Putamen (tissue), 1 donor: ENCODE measurements at regions not wholly inside any gene's neighbourhood (a gene's known extent, or its start where the extent isn't known, plus 50 kb on each side); places are given as distances from the start of the nearest gene placed in this dataset.

ENCODE experiments used
- DNase-seq: peaks from one replicate; pipeline ENCODE4 v3.0.0-alpha.2; 2016; ENCODE audit warnings: low spot score

DNA sequence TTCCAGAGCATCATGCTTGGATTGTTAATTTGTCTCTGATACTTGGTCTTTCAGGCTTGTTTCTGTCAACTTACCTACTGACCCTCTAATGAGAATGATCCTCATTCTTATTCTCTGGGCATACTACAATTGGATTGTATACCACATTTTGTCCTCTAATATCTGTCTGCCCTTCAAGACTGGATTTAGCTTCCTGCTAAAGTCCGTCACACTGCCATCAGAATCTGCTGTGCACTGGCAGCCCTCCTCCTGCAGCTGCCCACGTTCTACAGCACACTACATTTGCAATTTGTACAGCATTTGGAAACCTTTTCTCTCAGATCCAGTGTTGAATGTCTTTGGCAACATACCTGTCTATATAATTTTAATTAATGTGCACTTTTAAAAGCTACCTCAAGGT is 183.1 kb downstream of the ZNF330 start:
- no peak for DNase-seq

DNA sequence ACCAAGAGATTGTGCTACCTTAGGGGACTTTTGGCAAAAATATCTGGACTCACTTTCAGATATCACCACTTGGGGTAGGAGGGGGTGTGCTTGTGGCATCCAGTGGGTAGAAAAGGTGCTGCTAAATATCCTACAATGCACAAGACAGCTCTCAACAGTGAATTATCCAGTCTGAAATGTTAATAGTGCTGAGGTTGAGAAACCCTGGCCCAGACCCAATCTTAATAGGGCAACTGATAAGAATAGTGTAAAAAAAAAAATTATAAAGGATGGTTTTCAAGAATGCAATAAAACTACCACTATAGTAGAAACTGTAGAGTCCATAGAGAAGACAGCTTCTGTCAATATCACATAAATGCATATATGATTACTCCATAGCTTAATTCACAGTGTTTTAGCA is 185.5 kb downstream of the ZNF330 start:
- no peak for DNase-seq

DNA sequence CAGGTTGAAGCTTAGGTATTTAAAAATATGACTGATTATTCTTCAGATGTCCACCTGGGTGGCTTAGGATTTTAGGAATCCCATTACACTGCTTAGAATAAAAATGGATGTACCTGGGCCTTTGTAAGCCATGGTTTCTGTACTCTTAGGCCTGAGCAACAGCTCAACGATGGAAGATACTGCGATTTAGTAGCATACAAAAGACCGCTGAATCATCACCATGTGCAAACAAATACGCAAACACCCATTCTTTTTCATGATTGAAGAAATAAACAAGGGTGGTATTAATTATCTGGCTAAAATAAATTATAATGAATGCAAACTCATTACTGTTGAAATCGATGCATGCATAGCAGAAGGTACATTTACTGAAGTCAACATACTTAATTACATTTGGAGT is 188.9 kb downstream of the ZNF330 start:
- DNase-seq, result no peak

DNA sequence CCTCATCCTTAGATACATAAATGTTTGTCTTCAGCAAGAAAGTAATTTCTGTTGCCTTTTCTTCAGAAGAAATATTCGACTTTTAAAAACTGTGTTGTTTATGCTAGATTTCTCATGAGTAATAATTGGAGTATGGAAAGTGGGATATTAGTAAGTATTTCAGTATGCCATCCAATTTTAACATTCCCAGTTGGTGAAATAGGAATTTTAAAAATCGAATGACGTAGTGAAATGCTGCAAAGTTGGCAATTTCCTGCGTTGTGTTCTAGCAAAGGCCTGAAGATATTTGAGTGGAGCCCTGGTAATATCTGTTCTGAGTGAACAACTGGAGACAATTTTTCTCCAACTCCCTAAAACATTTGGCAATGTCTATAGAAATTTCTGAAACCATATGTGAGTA is 190.1 kb downstream of the ZNF330 start:
- no peak for DNase-seq

DNA sequence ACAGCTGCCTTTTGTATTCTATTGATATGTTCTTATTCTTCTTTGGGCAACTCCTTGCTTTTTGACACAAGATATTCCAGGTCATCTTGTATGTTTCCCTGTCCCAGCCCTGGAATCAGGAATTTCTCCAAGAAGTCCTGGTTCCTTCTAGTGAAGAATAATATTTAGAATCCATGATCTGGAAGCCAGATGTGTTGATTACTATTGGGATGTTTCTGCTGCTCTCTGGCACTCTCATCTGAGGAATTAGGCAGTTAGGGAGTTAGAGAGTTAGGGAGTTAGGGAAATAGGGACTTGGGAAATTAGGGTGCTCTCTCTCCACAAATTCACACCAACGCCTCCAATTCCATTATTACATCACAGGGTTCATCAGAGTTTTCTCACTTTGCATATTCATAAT is 191.2 kb downstream of the ZNF330 start:
- no peak for DNase-seq

DNA sequence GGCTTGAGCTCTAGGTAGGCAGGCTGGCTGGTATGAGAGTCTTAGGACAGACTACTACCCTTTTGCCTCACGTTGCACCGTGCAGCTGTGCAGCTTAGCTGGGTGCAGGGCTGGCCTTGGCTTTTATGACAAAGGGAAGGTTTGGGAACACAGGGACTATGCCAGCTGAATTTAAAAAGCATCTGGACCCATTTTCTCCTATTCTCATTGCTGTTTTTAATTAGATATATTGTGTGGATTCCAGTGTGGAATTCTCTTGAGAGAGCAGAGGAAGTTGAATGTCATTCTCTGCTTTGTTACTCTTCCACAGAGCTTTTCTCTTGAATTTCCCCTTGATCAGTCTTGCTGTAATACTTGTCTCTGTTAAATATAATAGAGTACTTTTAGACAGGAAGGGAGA is 192.7 kb downstream of the ZNF330 start:
- DNase-seq, result no peak

DNA sequence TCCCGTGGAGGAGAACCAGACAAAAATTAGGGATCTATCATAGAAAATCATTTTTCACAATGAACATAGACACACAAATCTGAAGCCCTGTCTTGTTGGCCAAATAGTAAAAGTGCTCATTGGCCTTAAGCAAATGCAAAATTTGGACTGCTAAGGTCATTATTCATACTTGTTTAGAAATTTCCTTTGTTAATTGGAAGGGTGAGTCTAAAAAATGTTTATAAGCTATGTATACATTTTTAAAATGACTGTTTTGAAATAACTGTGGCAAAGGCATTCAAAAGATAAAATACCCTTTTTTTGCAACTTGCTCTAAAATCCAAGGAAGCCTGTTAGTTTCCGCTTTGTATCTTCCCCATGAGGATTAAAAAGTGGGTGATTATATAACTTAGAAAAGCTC is 195.0 kb downstream of the ZNF330 start:
- no peak for DNase-seq

DNA sequence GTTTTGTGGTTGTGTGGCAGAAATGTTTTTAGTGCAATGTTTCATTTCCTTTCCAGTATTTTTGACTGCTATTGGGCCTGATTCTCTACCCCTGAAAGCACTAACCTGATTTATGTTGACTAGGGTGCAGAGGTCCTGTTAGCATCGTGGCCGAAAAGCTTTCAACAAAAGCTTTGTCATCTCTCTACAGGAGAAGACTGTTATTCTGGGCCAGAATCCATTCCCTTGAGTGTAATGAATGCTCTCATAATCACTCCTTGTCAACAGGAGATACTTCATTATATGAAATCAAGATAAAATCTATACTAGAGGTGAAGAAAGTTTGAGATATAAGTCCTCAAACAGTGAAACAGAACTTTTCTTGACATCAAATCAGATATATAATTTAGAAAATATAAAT is 195.5 kb downstream of the ZNF330 start:
- DNase-seq, result no peak

DNA sequence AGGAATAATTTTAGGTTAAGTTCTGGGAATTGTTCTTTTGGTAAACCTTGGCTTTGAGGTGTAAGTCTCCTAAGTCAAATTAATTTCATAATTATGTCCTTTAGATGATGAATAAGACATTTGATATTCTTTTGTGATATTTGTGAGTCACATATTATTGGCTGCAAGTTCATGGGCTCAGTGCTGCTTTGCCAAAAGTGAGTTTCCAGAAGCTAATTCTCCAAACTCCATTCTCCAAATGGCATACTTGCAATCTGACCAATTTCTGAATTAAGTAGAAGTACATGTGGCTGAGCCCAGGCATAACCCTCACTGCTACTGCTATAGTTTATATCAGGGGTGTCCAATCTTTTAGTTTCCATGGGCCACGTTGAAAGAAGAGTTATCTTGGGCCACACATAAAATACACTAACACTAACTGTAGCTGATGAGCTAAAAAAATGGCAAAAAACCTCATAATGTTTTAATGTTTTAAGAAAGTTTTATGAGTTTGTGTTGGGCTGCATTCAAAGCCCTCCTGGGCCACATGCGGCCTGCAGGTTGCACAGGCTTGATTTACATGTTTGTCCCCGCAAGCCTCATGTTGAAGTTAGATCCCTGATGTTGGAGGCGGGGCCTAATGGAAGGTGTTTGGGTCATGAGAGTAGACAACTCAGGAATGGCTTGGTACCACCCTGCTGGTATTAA is 196.1 kb downstream of the ZNF330 start:
- no peak for DNase-seq

DNA sequence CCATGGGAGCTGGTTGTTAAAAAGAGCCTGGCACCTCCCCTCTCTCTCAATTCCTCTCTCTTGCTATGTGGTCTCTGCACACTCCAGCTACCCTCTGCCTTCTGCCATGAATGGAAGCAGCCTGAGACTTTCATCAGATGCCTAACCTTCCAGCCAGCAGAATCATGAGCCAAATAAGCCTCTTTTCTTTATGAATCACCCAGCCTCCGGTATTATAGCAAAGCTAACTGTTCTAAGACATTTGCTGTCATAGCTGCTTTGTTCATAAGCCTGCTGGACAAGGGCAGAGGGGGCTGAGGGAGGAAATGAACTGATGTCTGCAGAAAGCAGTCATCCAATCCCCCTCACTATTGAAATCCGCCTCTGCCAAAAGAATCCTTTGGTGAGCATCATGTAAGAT is 196.7 kb downstream of the ZNF330 start:
- DNase-seq, result no peak

DNA sequence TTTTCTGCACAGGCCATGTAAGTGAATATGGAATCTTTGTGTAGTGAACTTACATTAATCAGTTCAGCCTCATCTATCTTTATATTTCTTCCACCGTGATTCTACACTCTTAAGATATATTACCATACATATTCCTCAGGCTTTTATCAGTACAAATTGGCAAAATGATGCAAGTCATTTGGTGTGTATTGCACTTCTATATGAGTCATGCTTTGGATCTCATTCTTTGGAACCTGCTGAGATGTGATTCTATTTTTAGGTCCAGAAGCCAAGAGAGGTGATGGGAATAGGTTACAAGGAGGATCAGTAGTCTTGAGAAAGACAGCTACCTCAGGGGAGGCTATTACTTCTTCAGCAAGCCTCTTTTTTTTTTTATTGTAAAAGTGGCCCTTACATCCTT is 204.4 kb downstream of the ZNF330 start:
- no peak for DNase-seq

DNA sequence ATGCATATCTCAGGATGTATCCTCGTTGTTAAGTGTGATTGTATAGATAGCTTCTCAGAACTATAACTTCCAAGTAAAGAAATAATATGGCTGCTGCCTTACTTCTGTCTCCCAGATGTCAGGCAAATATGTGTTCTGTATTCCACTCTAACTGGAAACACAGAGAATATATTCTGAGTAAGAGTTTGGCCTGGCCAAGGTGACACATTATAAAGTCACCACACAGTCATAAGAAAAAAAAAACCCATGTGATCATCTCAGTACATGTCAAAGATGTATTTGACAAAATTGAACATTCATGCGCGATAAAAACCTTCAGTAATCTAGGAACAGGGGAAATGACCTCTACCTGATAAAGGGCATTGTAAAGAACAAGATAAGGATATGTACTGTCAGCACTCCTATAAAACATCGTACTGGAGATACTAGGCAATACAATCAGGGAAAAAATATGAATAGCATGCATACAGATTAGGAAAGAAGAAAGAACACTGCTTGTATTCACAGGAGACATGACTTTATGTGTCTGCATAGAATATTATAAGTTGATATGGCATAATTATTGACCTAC is 207.1 kb downstream of the ZNF330 start:
- no peak for DNase-seq

DNA sequence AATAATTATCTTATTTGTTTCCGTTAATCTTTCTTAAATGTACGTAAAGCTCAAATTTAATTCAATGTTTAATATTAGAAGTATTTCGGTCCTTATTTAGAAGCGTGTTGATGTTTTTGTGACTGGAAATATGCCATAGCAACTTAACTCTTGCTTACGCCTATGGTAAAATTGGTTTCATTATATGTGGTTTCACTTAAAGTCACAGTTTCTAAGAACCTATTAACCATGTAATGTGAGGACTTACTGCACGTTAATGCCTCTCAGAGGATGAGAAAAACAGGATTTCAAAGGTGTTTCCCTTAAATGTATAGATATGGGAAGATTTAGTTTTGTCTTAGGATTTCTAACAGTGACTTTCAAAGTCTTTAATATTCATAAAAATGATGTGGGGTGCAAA is 206.4 kb upstream of the IL15 start:
- no peak for DNase-seq

DNA sequence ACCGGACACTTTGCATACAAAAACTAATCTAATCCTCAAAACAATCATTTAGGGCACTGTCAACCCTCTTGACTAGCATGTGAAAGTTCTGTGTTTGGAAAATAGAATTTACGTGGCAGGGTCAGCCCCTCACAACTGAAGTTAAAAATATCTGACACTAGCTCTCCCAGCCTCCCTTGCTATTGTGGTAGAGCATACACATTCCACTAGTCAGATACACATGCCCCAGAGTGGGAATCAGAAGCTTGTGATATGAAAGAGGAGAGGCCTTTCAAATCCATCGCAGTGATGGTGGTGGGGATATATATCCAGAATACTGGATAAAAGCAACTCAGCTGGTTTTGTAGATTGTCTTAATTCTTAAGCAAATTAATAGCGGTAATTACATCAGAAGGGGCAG is 205.7 kb upstream of the IL15 start:
- no peak for DNase-seq

DNA sequence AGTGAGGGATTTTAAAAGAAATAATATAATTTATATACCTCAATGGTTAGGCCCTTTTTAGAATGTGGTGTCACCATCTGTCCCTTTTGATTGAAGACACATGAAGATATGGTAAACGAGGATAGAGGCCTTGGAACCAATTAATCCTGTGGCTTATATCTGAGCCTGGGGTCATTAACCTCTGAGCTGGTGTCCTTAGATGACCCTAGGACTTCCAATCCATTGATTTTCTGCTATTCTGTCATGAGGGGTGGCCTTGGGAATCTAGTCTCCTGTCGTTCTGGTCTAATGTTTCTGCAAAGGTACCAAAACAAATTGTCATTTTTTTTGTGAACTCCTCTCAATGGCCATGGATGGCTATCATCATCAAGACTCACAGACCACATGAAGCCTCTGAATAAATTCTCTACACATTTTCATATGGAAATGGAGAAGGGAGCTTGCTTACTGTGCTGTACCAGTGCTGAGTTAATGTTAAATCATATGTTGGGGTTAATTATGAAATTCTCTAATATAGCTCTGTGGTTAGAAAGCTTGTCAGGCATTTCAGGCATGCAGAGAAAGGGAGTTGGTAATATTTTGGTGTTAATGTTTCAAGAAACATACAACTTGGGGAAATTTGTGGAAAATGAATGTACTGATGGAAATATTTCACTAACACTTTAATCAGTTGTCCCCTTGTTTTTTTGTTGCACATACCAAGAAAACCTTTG is 204.2 kb upstream of the IL15 start:
- no peak for DNase-seq

DNA sequence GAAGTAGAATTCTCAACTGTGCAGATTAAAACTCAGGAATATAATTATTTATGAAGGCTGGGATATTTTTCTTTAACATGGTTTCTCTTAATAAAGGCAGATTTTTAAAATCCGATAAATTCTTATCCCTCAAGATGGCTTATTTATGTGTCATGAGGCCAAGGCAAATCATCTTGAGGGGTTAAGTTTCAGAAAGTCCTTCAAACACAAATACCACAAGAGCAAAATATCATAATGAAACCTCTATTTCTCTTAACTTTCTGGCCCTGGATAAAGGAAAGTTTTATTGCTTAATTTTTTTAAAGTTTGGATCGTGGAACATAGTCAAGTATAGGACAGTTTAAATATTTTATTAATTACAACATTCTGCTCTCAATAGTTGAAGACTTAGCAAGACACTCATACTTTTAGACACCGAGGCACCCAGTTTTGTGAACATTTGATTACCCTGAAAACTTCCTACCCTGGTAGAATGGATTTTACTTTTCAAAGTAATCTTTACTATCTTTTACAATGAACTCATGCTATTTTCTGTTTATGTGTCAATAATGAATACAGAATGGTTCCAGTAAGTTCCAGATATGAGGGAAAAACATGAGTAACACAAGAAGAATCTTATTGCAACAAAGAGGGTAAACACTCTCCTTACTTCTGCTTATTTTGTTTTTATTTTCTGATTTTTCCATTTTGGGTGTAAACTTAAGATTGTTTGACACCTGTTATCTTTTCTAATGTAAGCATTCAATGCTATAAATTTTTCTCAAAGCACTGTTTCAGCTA is 200.7 kb upstream of the IL15 start:
- DNase-seq, result no peak

DNA sequence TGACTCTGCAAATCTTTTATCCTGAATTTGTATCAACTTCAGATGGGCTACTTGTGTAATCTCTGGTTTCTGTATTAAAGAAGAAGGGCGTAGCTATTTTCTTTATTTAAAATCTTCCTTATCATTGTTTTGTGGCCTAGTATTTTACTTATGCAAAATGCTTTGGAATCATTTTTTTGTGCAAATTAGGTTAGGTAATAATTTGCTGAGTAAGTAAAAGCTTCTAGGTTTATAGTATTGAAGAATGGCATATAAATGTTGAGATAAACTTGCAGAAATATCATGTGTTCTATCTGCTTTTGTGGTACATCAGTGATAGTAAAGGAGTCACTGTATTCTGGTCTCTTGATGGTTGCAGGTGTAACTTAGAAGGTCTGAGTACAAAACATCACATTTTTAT is 197.2 kb upstream of the IL15 start:
- no peak for DNase-seq

DNA sequence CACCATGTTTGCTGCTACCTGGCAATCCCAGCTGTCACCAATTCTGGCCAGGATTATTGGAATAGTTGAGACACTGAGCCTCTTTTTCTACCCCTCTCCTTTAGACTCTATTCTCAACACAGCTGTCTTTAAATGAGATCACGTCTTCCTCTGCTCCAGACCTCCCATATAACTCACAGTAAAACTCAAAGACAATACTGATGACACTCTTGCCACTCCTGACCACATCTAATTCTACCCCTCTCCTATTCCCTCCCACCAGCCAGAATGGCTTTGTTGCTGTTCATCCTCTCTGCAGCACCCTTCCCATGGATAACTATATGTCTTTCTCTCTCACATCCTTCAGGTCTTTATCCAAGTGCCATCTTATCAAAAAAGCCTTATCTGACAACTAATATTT is 188.6 kb upstream of the IL15 start:
- DNase-seq, result no peak

DNA sequence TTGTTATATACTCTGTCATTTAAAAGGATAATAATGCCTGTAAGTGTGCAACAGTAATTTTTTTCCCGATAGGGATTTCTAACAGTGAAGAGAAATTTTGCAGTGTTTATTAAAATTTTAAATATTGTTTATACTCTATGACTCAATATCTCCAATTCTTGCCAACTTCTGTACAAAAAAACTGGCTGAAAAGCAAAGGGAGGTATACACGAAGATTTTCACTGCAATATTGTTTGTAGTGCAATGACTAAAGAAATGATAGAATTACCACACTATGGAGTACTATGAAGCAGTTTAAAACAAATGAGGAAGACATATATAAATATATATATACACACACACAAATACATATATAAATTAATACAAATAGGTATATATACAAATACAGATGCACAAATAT is 187.9 kb upstream of the IL15 start:
- DNase-seq, result no peak

DNA sequence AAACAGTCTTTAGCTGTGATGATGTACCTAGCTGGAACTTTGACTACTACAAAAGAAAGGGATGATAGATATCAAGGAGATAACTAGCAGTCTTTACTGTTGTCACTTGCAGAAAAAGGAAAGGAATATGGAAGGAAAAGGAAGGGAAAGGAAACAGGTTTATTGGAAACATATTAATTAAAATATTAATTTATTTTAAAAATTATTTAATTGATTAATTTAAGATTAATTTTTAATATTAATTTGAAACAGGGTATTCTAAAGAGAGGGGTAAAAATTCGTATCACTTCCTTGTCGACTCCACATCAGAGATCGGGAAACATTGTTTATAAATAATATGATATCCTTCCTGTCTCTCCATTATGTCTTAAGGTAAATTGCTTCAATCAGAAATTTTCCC is 186.5 kb upstream of the IL15 start:
- no peak for DNase-seq

DNA sequence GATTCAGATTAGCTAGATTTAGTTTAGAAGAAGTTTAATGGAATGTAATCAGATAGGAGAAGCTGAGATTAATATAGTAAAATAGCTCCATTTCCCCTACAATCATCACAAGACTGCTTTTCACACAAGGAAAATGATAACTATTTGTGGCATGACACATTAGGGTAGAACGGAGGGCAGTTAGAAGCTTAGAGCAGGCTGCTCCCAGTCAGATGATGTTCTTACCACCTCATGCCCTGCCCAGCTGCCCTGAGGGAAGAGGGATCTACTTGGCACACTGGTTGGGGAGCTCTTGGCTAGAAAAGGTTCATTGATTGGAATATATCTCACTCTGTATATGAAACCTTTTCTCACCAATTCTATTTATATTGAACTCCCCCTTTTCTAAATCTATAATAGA is 180.7 kb upstream of the IL15 start:
- DNase-seq, result no peak

DNA sequence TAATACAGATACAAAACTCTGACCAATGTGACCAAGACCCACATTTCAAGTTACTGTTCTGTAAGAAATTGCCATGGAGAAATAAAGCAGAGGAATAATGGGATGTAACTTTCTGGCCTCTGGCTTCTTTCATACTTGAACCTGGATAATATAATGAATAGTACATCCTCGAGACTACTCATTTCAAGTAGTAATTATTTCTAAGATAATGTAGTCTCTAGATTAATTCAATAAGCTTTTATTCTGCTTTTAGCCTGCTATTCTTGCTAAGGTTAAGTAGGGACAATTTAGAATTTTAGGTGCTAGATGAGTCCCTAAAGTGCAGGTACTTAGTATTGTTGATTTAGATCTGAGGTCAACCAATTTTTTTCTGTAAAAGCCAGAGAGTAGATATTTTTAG is 178.7 kb upstream of the IL15 start:
- DNase-seq, result no peak

DNA sequence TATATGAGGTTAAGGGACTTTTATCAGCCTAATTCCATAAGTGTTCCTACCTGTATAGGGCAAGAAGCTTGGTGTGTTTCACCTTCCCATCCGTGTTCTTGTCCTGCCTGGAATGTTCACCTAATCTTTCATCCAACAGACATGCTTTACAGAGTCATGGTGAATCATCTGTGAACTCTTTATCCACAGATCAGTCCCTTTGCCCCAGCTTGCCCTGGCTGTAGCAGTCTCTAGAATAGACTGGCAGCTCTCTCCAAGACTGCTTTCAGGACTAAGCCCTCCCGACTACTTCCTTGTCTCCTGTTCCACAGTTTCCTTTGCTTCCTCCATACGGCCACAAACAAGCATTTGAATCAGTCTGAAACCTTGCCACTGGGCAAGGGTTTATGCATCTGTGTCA is 177.9 kb upstream of the IL15 start:
- DNase-seq, result no peak
